HG02759 (cell line): ENCODE measurements at regions not wholly inside any gene's neighbourhood (a gene's known extent, or its start where the extent isn't known, plus 50 kb on each side); places are given as distances from the start of the nearest gene placed in this dataset.

ENCODE experiments used
- ATAC-seq: cut with Tn5 transposase; IDR thresholded peaks from one replicate; pipeline ENCODE4 v1.9.1; 2021; ENCODE audit warnings: mild to moderate bottlenecking, moderate library complexity; ENCODE audit not compliant: unreplicated experiment

DNA sequence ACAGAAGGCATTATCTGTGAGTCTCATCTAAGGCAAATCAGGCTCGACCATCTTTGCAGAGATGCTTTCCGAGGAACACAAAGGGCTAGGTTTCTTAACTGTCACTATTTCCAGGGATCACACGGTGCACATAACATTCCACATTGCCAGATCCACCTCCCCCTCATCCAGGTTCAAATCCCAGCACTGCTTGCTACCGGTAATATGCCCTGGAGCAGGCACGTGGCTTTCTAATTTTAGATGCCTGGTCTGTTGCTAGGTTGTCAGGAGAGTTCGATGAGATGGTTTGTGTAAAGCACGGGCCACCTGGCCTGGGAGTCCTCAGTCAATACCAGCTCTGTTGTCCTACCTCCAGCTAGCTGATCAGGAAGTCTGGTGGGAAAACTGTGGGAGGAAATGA lies 598.6 kb downstream of the NPHP4 start:
- no peak for ATAC-seq

- no peak for ATAC-seq
These were observed 599.1 kb downstream of the NPHP4 start for GRCh38 chr1:5393146-5393545.

DNA sequence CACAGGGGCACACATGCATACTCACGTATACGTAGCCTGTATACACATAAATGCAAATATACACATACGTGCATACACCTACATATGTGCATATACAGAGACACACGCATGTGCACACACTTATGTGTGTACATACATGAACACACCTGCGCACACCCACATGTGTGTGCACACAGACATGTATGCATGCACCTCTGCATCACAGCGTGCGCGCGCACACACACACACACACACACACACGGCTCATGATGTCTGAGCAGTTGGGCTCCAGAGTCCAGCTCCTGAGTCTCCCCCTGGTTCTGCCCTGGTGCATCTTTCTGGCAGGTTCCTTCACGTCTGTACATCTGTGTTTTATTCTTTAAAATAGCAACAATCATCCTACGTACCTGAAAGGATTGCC lies 600.5 kb downstream of the NPHP4 start:
- ATAC-seq = no peak

- no peak for ATAC-seq
These were observed 601.7 kb downstream of the NPHP4 start for GRCh38 chr1:5390504-5390903.

DNA sequence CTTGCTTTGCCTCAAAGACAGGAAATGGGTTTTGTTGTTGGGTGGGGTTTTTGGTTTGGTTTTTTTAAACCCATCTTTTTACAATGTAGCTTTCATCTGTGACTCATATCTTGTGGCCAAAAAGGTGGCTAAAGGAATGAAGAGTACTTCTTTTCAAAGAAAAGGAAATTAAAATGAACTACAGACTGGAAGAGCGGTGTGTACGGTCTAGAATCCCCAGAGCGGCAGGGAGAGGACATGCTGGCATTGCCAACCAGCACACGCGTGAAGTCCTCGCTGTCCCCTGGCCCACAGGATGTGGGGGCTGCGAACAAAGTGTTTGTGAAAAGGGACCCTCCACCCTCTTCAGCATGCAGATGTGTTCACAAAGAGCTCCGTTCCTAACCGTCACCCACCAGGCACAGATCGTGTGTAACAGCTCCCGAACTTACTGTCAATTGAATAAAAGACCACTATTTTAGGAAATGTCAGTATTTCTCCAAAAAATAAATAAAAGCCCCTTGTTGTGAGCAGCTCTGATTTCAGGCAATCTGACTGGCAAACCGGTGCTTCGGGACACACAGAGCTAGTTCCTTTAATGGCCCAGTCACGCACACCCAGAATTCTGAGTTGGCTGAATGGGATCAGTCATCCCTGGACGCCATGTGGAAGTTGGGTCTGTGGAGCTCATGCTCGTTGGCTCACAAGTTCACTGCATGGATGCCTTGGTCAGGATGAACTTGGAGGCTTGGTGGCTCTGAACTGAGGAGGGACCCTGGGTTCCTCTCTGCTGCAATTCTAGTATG lies 602.9 kb downstream of the NPHP4 start:
- no peak for ATAC-seq

- no peak for ATAC-seq
These were observed 603.6 kb downstream of the NPHP4 start for GRCh38 chr1:5388622-5389021.

DNA sequence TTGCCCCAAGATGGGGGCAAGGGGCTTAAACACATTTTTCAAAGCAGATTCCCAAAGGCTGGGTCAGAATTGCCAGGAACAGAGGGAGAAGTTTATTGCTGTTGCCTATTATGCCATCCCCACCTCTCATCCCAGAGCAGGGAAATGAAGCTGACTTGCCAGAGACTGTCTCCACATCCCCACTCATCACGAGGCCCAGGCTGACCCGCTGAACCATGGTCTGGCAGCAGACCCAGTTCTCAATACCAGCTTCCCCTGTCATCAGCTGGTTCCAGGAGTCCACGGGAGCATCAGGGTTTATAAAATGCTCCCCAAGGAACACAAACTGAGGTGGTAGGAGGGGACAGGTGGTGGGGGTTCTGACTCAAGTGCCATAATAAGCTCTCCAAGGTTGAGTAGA lies 605.9 kb downstream of the NPHP4 start:
- no peak for ATAC-seq

DNA sequence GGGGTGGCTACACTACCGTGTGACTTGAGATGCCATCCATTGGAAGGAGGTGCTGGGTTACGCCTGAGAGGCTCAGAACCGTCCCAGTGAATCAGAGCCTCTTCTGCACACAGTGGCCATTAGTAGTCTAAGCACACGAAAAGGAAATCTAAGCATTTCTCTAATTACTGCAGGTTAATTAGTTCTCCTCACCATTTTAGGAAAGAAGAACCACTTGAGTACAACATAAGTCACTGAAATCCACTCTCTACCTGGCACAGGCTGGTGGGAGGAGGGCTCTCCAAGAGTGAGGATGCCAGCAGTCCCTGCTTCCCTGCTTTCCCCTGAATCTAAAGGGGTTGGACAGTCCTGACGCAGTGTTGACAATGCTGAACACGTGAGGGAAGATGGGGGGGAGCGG lies 606.3 kb downstream of the NPHP4 start:
- ATAC-seq = no peak

- ATAC-seq = no peak
These were observed 607.0 kb downstream of the NPHP4 start for GRCh38 chr1:5385096-5385799.

DNA sequence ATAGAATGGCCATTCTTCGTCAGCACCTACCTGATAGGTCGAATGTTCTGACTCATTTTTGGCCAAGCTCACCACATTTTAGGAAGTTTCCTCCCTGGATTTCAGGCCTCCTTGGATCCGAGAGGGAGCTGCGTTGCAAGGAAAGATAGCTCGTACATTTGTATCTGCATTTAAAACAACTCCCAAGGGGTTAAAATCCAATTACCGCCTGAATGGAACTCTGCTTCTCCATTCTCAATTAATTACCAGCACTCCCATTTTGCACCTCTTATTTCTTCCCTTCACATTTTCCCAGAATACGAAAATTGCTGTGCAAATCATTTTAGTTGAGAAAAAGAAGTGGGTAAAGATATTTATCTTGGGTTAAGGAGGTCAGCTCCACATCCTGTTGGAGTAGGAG lies 610.7 kb downstream of the NPHP4 start:
- no peak for ATAC-seq

- ATAC-seq = no peak
These were observed 613.0 kb downstream of the NPHP4 start for GRCh38 chr1:5379176-5379759.

DNA sequence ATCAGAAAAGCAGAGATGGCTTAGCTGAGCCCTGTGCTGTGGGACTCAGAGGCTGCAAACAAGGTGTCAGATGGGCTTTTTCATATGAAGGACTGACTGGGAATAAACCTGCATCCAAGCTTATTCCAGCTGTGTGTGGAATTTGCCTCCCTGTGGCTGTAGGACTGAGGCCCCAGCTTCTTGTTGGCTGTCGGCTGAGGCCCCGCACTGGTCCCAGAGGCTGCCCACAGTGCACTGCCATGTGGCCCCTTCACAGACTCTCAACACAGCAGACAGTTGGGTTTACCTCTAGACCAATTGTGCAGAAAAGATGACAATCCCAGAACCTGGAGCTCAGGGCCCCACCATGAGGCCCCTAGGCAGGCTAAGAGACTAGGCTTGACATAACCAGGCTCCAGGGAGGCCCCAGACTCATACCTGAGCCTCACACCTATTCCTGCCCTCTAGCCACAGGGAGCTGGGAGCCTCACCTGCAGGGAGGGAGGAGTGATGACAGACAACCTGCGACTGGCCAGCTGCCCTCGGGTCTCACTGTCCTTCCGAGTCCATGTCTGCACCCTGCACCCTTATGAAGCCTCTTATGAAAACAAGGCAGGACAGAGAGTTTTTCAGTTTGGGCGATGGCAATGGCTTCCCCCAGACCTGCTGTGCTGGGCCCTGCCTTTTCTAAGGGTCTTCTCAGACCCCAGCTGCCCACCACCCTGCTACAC lies 615.5 kb downstream of the NPHP4 start:
- no peak for ATAC-seq

DNA sequence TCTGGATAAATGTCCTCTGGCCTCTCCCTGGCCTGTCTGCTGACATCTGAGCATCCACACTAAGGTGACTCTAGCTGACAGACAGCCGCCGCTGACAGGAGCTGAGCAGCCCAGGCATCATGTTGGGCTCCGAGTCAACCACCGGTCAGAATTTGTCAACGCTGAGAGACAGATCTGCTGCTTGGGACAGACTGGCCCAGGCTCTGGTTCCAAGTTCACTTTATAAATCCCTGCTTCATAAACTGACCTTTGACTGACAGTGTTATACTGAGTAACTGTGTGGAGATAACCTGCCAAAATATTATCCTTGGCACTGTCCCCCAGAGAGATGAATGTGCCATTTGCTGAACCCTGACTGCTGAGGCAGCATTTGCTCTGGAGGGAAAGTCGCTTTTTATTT lies 616.7 kb downstream of the NPHP4 start:
- no peak for ATAC-seq

DNA sequence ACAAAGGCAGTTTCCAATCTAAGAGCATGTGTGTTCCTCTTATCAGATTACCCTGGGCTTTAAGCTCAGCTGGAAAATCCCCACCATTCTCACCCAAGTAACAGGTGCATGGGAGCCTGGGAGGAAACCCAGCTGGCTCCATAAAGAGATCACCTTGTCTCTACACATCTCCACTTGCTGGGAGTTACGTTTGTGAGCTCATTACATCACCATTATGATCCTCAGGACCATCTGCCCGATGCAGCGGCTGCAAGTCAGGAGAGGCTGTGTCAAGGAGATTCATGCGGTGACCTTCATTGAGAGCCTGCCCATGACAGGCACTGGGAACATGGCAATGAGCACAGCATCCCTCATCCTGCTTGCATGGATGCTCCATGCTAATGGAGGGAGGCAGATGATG lies 618.0 kb downstream of the NPHP4 start:
- no peak for ATAC-seq

- ATAC-seq = no peak
These were observed 618.9 kb downstream of the NPHP4 start for GRCh38 chr1:5373281-5373680.

GRCh38 chr1:5371270-5371669 lies 621.0 kb downstream of the NPHP4 start:
- no peak for ATAC-seq

- ATAC-seq = no peak
These were observed 621.9 kb downstream of the NPHP4 start for GRCh38 chr1:5370311-5370710.

GRCh38 chr1:5369223-5369622 lies 623.0 kb downstream of the NPHP4 start:
- ATAC-seq = no peak

DNA sequence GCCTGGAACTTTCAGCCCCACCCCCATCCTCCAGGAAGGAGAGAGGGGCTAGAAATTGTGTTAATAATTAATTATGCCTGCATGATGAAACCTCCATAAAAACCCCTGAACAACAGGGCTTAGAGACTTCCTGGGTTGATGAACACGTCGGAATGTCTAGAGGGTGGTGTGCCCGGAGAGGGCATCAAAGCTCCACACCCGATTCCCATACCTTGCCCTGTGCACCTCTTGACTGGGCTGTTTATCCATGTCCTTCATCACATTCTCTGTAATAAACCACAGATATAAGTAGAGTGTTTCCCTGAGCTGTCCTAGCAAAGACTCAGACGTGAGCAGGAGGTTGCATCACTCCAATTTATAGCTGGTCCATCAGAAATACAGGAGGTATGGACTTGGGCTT lies 624.0 kb downstream of the NPHP4 start:
- no peak for ATAC-seq

- ATAC-seq = no peak
These were observed 624.9 kb downstream of the NPHP4 start for GRCh38 chr1:5367306-5367705.

- ATAC-seq = no peak
These were observed 626.5 kb downstream of the NPHP4 start for GRCh38 chr1:5365751-5366150.

DNA sequence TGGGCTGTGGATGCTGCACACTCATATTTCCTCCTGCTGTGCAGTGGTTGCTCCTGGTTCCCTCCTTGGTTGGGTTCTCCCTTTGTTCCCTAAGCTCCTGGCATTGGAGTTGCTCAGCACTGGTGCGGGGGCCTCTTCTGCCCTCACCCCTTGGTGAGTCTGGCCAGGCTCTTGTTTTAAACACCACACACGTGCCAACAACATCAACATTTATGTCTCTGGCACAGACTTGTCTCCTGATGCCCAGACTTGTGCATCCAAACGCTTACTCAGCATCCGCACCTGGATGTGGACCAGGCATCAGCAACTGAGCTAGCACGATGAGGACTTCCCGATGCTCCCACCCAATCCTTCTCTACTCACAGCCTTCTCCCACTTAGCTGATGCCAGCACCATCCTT lies 627.6 kb downstream of the NPHP4 start:
- ATAC-seq = no peak
